ENCODE measurements at regions not wholly inside any gene's neighbourhood (a gene's known extent, or its start where the extent isn't known, plus 50 kb on each side); places are given as distances from the start of the nearest gene placed in this dataset.

- TF ChIP-seq POLR2A (IDR thresholded peaks at IDR 0.05): no peak
- TF ChIP-seq CTCF (IDR thresholded peaks at IDR 0.05 in 8 of 11, conservative IDR thresholded peaks at IDR 0.05 in 3 of 11): no peak
Observed at GRCh38 chr18:45339810-45340550, 275.3 kb upstream of the SLC14A2 start.
